Right forelimb (tissue), 1 donor: ENCODE measurements at regions not wholly inside any gene's neighbourhood (a gene's known extent, or its start where the extent isn't known, plus 50 kb on each side); places are given as distances from the start of the nearest gene placed in this dataset.

Experiments used
- DNase-seq: peaks from one replicate; pipeline ENCODE4 v3.0.0-alpha.2; 2018

GRCh38 chr1:224850446-224850845, 79.0 kb upstream of the DNAH14 start:
- no peak for DNase-seq

- DNase-seq = peak; percentile 56
Observed at GRCh38 chr1:224851210-224851847, 78.1 kb upstream of the DNAH14 start.

GRCh38 chr1:224851848-224852261, 77.6 kb upstream of the DNAH14 start:
- DNase-seq = no peak

- no peak for DNase-seq
Observed at GRCh38 chr1:224852901-224853568, 76.4 kb upstream of the DNAH14 start.

GRCh38 chr1:224856973-224857372, 72.5 kb upstream of the DNAH14 start:
- DNase-seq = no peak

GRCh38 chr1:224859651-224860050, 69.8 kb upstream of the DNAH14 start:
- no peak for DNase-seq

- DNase-seq = no peak
Observed at GRCh38 chr1:224860488-224861338, 68.8 kb upstream of the DNAH14 start.

GRCh38 chr1:224861339-224861716, 68.1 kb upstream of the DNAH14 start:
- DNase-seq = no peak

- no peak for DNase-seq
Observed at GRCh38 chr1:224863486-224863885, 66.0 kb upstream of the DNAH14 start.

GRCh38 chr1:224864006-224864405, 65.5 kb upstream of the DNAH14 start:
- DNase-seq = no peak

- no peak for DNase-seq
Observed at GRCh38 chr1:224865510-224865909, 64.0 kb upstream of the DNAH14 start.

GRCh38 chr1:224866940-224867339, 62.5 kb upstream of the DNAH14 start:
- DNase-seq = no peak

GRCh38 chr1:224867715-224868114, 61.8 kb upstream of the DNAH14 start:
- DNase-seq = no peak

GRCh38 chr1:224872832-224873433, 56.5 kb upstream of the DNAH14 start:
- no peak for DNase-seq

GRCh38 chr1:224873434-224874369, 55.8 kb upstream of the DNAH14 start:
- no peak for DNase-seq

- no peak for DNase-seq
Observed at GRCh38 chr1:224874775-224875174, 54.7 kb upstream of the DNAH14 start.

- DNase-seq = no peak
Observed at GRCh38 chr1:224879162-224879803, 50.2 kb upstream of the DNAH14 start.
